ENCODE measurements at regions not wholly inside any gene's neighbourhood (a gene's known extent, or its start where the extent isn't known, plus 50 kb on each side); places are given as distances from the start of the nearest gene placed in this dataset.

DNA sequence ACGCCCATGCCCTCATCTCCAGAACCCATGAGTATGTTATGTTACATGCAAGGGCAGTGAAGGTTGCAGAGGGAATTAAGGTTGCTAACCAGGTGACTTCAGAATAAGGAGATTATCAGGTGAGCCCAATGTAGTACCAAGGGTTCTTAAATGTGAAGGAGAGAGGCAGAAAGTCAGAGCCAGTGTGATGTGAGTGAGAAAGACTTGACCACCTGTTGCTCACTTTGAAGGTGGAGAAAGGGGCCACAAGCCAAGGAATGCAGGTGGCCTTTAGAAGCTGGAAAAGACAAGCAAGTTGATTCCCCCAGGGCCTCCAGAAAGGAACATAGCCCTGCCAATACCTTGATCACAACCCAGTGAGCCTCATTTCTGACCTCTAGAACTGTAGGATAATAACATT, 84.7 kb upstream of the CLDN14 start (continued):
- TF ChIP-seq, protein P1, sequence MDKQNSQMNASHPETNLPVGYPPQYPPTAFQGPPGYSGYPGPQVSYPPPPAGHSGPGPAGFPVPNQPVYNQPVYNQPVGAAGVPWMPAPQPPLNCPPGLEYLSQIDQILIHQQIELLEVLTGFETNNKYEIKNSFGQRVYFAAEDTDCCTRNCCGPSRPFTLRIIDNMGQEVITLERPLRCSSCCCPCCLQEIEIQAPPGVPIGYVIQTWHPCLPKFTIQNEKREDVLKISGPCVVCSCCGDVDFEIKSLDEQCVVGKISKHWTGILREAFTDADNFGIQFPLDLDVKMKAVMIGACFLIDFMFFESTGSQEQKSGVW (CRISPR knock-in tag; IDR thresholded peaks at IDR 0.05; ENCODE audit: borderline replicate concordance), result no peak
- TF ChIP-seq RBM22 (optimal IDR thresholded peaks at IDR 0.05; ENCODE audit: low read length) (no peak), MLXIP (CRISPR knock-in tag; IDR thresholded peaks at IDR 0.05; ENCODE audit: borderline replicate concordance) (no peak), SP5 (CRISPR knock-in tag; IDR thresholded peaks at IDR 0.05; ENCODE audit: borderline replicate concordance, low read depth) (no peak)

- no peak overlapping the region for H2AFZ ChIP-seq (ENCODE audit: low read length)
- POLR2A ChIA-PET, result no interaction called here
- H3K79me2 ChIP-seq (ENCODE audit: insufficient read depth, low read length), result no peaks in the 10 kb centered on the region
- no peaks in the 10 kb centered on the region for H4K20me1 ChIP-seq (ENCODE audit: insufficient read depth, low read length)
- intact Hi-C loops (cut with micrococcal nuclease; ENCODE audit: unreplicated experiment) (no loop called here), in situ Hi-C loops (cut with HindIII; ENCODE audit: extremely low pct_ligation_motif_present, low pct_unique_long_range_greater_than_20kb) (no loop called here)
- no peaks in the 10 kb centered on the region for H3K36me3 ChIP-seq (replicated peaks in 1 of 2; ENCODE audit: control insufficient read depth in 1 of 2, insufficient read depth in 2 of 2, low read length in 2 of 2)
- H3K27ac ChIP-seq (ENCODE audit: extremely low read length, insufficient read depth, low read length), result no peak overlapping the region
- no peak overlapping the region for H3K4me2 ChIP-seq (ENCODE audit: low read depth, low read length)
- no peak for FAIRE-seq
- no peak overlapping the region for H3K4me3 ChIP-seq (replicated peaks in 1 of 3; ENCODE audit: insufficient read depth in 1 of 3, low read depth in 2 of 3, low read length in 3 of 3)
- H3K27me3 ChIP-seq (ENCODE audit: control insufficient read depth in 1 of 2, insufficient read depth in 2 of 2, low read length in 2 of 2), result peaks cover 0 to 25% of the 10 kb centered on the region in 2 experiments; a peak in 2 of 5 replicates
- no peaks in the 10 kb centered on the region for H3K9me3 ChIP-seq (ENCODE audit: low read length)
- CTCF ChIA-PET (ENCODE audit: low intra/inter-chr PET ratio, low total read pairs), result no interaction called here
- no peak overlapping the region for H3K9ac ChIP-seq (ENCODE audit: insufficient read depth, low read depth, low read length)
- no peak for DNase-seq (ENCODE audit: low spot score)
- no peak for ATAC-seq
- no peaks in the 10 kb centered on the region for H3K4me1 ChIP-seq (ENCODE audit: insufficient read depth, low read length)
- no TSS peak for BruUV-seq (replicated peaks)
- 50% methylated on average over 1 of the region's 2 CpGs for WGBS (ENCODE audit: low lambda C conversion rate)
- TF ChIP-seq ZBTB21 (CRISPR knock-in tag; IDR thresholded peaks at IDR 0.05) (no peak), IKZF1 (IDR thresholded peaks at IDR 0.05) (no peak), ZGPAT (CRISPR knock-in tag; IDR thresholded peaks at IDR 0.05) (no peak)
- TF ChIP-seq, protein P2, sequence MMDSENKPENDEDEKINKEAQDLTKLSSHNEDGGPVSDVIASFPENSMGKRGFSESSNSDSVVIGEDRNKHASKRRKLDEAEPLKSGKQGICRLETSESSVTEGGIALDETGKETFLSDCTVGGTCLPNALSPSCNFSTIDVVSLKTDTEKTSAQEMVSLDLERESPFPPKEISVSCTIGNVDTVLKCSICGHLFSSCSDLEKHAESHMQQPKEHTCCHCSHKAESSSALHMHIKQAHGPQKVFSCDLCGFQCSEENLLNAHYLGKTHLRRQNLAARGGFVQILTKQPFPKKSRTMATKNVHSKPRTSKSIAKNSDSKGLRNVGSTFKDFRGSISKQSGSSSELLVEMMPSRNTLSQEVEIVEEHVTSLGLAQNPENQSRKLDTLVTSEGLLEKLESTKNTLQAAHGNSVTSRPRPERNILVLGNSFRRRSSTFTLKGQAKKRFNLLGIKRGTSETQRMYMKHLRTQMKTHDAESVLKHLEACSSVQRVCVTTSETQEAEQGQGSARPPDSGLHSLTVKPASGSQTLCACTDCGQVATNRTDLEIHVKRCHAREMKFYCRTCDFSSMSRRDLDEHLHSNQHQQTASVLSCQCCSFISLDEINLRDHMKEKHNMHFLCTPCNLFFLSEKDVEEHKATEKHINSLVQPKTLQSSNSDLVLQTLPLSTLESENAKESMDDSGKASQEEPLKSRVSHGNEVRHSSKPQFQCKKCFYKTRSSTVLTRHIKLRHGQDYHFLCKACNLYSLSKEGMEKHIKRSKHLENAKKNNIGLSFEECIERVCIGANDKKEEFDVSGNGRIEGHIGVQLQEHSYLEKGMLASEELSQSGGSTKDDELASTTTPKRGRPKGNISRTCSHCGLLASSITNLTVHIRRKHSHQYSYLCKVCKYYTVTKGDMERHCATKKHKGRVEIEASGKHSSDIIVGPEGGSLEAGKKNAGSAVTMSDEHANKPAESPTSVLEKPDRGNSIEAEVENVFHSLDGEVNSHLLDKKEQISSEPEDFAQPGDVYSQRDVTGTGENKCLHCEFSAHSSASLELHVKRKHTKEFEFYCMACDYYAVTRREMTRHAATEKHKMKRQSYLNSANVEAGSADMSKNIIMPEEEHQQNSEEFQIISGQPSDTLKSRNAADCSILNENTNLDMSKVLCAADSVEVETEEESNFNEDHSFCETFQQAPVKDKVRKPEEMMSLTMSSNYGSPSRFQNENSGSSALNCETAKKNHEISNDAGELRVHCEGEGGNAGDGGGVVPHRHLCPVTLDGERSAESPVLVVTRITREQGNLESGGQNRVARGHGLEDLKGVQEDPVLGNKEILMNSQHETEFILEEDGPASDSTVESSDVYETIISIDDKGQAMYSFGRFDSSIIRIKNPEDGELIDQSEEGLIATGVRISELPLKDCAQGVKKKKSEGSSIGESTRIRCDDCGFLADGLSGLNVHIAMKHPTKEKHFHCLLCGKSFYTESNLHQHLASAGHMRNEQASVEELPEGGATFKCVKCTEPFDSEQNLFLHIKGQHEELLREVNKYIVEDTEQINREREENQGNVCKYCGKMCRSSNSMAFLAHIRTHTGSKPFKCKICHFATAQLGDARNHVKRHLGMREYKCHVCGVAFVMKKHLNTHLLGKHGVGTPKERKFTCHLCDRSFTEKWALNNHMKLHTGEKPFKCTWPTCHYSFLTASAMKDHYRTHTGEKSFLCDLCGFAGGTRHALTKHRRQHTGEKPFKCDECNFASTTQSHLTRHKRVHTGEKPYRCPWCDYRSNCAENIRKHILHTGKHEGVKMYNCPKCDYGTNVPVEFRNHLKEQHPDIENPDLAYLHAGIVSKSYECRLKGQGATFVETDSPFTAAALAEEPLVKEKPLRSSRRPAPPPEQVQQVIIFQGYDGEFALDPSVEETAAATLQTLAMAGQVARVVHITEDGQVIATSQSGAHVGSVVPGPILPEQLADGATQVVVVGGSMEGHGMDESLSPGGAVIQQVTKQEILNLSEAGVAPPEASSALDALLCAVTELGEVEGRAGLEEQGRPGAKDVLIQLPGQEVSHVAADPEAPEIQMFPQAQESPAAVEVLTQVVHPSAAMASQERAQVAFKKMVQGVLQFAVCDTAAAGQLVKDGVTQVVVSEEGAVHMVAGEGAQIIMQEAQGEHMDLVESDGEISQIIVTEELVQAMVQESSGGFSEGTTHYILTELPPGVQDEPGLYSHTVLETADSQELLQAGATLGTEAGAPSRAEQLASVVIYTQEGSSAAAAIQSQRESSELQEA (CRISPR knock-in tag; IDR thresholded peaks at IDR 0.05; ENCODE audit: not compliant biosample characterization), result no peak
- TF ChIP-seq, protein P3, sequence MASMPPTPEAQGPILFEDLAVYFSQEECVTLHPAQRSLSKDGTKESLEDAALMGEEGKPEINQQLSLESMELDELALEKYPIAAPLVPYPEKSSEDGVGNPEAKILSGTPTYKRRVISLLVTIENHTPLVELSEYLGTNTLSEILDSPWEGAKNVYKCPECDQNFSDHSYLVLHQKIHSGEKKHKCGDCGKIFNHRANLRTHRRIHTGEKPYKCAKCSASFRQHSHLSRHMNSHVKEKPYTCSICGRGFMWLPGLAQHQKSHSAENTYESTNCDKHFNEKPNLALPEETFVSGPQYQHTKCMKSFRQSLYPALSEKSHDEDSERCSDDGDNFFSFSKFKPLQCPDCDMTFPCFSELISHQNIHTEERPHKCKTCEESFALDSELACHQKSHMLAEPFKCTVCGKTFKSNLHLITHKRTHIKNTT (CRISPR knock-in tag; IDR thresholded peaks at IDR 0.05), result no peak
Observed at GRCh38 chr21:36565540-36565939, 85.6 kb upstream of the CLDN14 start.

All from HepG2 (cell line).